GM06990 (cell line): ENCODE measurements at regions not wholly inside any gene's neighbourhood (a gene's known extent, or its start where the extent isn't known, plus 50 kb on each side); places are given as distances from the start of the nearest gene placed in this dataset.
A peak's percentile ranks its signal among the peaks of the same experiment; 100 is the strongest.

Experiments
- DNase-seq: peaks from one replicate; pipeline ENCODE4 v3.0.0-alpha.2; 2011; ENCODE audit not compliant: insufficient read length; ENCODE audit errors: extremely low read depth
- H3K27me3 ChIP-seq: replicated peaks from 2 replicates; pipeline ENCODE4 v1.6.0; 2011; ENCODE audit warnings: low read length; ENCODE audit not compliant: control insufficient read depth, insufficient read depth
- H3K36me3 ChIP-seq: 2 replicates; pipeline ENCODE4 v1.5.1; 2011; ENCODE audit warnings: low read length; ENCODE audit not compliant: control insufficient read depth, insufficient read depth
- H3K4me3 ChIP-seq: replicated peaks from 2 replicates; pipeline ENCODE4 v1.5.1; 2011; ENCODE audit warnings: low read depth, mild to moderate bottlenecking, control low read depth, low read length
- CTCF ChIP-seq: IDR thresholded peaks from 2 replicates; pipeline ENCODE4 v1.5.1; 2011; ENCODE audit warnings: low read length, control low read depth, mild to moderate bottlenecking, inconsistent platforms; ENCODE audit not compliant: insufficient read depth, poor library complexity, severe bottlenecking

GRCh38 chr12:16863742-16864141 lies 257.8 kb upstream of the LMO3 start:
- Histone ChIP-seq H3K36me3 (no peaks in the 10 kb centered on the region), H3K27me3 (no peaks in the 10 kb centered on the region), H3K4me3 (no peak overlapping the region)
- TF ChIP-seq CTCF: no peak
- DNase-seq: no peak

- Histone ChIP-seq H3K27me3 (no peaks in the 10 kb centered on the region), H3K4me3 (no peak overlapping the region), H3K36me3 (no peaks in the 10 kb centered on the region)
- no peak for TF ChIP-seq CTCF
- peak; percentile 39 for DNase-seq
Observed at GRCh38 chr12:16857456-16857923, 251.5 kb upstream of the LMO3 start.

- Histone ChIP-seq H3K27me3 (no peaks in the 10 kb centered on the region), H3K4me3 (no peak overlapping the region), H3K36me3 (no peaks in the 10 kb centered on the region)
- no peak for TF ChIP-seq CTCF
- DNase-seq: no peak
Observed at GRCh38 chr12:16854465-16854864, 248.5 kb upstream of the LMO3 start.

GRCh38 chr12:16849473-16849872 lies 243.5 kb upstream of the LMO3 start:
- H3K27me3 ChIP-seq: no peaks in the 10 kb centered on the region
- no peak overlapping the region for H3K4me3 ChIP-seq
- no peak for TF ChIP-seq CTCF
- no peak for DNase-seq
- H3K36me3 ChIP-seq: no peaks in the 10 kb centered on the region

- peak; percentile 37 for TF ChIP-seq CTCF
- Histone ChIP-seq H3K4me3 (no peak overlapping the region), H3K27me3 (no peaks in the 10 kb centered on the region), H3K36me3 (no peaks in the 10 kb centered on the region)
- DNase-seq: no peak
Observed at GRCh38 chr12:16844875-16845274, 238.9 kb upstream of the LMO3 start.

- Histone ChIP-seq H3K4me3 (no peak overlapping the region), H3K27me3 (no peaks in the 10 kb centered on the region), H3K36me3 (no peaks in the 10 kb centered on the region)
- TF ChIP-seq CTCF: no peak
- DNase-seq: peak; percentile 14
Observed at GRCh38 chr12:16833376-16834015, 227.5 kb upstream of the LMO3 start.
